Amniotic stem cell (primary cell): ENCODE measurements at regions not wholly inside any gene's neighbourhood (a gene's known extent, or its start where the extent isn't known, plus 50 kb on each side); places are given as distances from the start of the nearest gene placed in this dataset.
"Not testable (repeated sequence)": the region's sequence is repeated elsewhere in the genome, so short reads cannot be mapped to it uniquely, and the experiment has no call there.

ENCODE experiments used
- DNase-seq: peaks from one replicate; lab custom pipeline; 2025; lab: John Stamatoyannopoulos, UW

DNA sequence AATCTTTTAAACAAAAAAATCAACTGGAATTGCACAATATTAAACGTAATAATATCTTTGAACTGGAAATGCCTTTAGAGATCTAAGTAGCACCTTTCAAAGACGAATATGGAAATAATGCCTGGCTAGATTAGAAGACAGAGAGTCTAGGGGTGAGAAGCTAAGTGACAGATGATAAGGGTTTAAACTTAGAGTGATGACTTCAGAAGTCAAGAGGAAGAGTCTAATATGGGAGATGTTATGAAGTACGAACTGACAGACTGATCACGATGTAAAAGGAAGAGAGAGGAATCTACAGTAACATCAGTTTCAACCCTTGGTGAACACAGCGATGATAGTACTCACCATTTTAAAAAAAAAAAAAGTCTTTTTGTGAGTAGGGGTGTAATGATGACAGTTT is 57.9 kb downstream of the HINT1 start:
- DNase-seq = no peak

GRCh38 chr5:131104169-131104808 is 60.8 kb downstream of the HINT1 start:
- no peak for DNase-seq

DNA sequence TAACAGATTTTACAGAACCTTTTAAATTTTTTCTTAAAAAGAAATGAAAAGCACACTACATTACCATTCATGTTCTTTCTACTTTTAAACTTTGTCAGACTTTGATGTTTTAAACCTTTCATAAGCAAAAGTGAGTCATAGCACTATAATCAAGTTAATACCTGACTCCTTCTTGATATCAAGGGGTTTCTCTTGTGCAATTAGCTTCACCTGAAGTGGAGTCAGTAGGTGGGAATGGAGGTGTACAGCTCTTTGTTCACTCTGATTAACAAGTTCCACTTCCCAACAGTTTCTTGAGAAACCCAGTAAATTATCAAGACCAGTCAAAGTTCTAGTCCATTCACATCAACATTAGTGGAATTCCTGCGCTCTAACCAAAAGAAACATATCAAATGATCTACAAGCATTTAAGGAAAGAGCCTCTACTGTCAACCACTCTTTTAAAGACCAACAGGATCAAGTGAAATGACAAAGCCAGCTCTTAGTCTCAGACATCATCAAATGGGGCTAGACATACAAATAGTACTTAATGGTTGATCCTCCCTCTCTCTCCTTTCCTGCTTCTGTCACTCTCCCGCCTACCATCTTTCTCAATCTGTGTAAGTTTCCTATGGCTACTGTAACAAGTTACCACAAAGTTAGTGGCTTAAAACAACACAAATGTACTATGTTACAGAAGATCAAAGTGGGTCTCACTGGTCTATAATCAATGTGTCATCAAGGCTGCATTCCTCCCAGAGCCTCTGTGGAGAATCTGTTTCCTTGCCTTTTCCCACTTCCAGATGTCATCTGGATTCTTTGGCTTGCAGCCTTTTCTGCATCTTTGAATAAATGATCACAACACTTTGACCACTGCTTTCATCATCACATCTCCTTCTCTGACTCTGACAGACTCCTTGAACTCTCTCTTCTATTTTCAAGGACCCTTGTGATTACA is 68.0 kb downstream of the HINT1 start:
- no peak for DNase-seq

- not testable (repeated sequence) for DNase-seq
Measured at GRCh38 chr5:131095561-131095960, 69.5 kb downstream of the HINT1 start.

- DNase-seq = no peak
Measured at GRCh38 chr5:131084436-131084835, 80.6 kb downstream of the HINT1 start.

DNA sequence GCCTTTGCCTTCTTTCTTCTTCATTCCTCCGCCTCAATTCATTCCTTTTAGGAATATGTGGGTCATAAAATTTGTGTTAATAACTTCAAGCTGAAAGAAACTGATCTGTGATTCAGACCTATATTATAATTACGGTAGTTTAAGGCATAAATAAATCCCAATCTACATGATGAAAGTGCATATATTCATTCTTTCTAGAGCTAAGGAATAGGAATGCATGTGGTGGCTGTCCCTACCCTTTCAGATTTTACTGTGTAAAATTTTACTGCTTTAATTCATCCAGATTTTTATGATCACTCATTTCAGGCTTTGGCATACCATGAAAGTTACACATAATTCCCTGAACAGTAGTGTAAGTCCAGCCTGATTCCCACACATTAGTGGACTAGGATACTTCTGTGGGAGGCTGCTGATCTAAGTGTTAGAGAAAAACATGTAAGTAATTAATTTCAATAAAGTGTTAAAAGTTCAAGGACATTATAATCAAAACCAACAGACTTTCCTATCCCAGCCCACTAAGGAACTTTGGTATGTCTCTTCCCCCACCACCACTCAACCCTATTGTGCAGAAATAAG is 83.1 kb downstream of the HINT1 start:
- no peak for DNase-seq

DNA sequence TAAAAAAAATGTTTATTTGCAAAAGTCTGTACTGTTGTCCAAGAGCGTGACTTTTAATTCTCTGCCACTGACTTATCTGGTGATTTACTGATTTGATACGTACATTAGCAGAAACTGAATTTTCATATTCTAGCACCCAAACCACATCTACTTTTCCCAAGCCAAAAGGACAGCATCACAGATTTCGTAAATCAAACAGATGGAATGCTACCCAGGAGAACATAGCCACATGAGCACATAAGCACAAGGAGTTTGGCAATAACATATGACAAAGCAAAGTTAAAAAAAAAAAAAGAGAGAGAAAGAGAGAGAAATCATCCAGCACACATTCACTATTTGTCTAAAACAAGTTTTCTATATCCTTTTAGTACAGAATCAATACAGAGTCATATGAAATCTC is 83.7 kb downstream of the HINT1 start:
- DNase-seq = no peak

GRCh38 chr5:131079232-131079631 is 85.8 kb downstream of the HINT1 start:
- DNase-seq = no peak

- no peak for DNase-seq
Measured at GRCh38 chr5:131068893-131069643, 96.0 kb downstream of the HINT1 start.

DNA sequence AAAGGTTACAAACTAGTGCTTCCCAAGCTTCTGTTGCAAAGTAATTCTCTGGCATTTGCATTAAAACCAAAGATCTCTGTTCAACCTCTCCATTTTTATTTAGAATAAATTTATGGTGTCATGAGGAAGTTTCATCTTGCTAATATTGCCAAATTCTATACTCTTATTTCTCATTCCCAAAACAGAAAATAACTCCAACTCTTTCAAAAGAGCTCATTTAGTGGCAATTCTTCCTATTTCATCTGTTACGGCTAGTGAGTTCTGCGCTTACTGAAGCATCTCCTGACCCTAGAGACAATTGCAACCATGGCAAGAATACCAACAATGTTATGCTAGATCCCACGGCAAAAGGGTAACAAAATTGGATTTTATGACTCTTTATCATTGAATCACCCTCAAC is 97.0 kb downstream of the HINT1 start:
- DNase-seq = no peak

- DNase-seq = no peak
Measured at GRCh38 chr5:131067636-131068035, 97.4 kb downstream of the HINT1 start.

DNA sequence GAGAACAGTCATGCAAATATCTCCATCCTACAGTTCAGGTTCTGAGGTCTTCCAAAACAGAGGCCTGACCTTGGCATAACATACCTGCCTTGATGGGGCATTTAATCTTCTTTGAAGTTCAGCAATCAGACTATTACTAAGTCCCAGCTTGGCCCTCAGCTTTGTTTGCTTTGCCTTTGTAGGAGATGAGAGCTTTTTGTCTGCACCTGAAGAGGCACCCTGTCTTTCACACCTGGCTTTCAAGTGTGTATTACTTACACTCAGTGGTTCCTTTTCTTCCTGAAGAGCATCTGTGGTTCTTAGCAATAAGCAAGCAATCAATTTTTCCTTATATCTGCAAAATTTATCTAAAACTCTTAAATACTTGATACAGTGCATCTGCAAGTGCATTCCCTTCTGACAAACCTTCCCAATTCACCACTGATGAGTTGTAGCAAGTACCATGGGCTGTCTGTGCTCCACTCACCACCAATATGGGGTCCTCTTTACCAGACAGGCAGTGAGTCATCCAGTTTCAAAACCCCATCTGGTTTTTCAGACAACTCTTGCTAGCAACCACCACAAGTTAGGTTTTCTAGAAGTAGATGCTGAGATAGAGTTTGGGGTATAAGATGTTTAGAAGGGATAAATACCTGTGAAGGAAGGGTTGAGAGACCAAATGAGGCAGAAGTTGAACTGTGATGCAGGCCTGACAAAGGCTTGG is 100.2 kb downstream of the HINT1 start:
- no peak for DNase-seq

DNA sequence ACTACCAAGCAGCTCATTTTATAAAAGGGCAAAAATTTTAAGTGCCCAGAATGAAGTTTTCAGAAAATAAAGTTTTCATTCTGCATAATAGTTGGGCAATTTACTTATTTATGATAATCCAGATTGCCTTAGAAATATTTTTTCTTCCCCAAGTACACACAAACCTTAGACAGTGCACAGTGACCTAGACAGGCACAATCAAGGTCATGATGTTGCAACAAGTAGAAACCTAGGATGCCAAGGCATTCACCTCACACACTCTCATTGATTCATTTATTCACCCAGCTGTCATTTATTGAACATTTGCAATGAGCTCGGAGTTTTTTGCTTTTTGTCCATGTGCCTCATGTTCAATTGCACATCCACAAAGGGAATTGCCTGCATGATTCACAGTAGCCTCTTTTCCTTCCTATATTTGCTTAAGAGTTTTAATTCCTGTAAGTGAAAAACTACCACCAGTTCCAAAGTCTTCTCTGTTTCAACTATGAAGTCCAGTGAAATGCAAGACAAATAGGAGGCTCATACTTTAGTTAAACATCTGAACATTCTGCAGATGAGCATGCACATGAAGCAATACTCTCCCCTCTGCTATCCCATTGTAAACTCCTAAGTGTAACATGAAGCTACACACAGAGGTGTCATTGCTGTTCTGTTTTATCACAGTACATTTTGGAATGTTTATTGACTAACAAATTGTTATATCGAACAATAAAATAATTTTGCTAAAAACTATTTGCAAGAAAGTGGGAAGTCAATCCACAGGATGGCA is 122.9 kb downstream of the HINT1 start:
- DNase-seq = no peak

DNA sequence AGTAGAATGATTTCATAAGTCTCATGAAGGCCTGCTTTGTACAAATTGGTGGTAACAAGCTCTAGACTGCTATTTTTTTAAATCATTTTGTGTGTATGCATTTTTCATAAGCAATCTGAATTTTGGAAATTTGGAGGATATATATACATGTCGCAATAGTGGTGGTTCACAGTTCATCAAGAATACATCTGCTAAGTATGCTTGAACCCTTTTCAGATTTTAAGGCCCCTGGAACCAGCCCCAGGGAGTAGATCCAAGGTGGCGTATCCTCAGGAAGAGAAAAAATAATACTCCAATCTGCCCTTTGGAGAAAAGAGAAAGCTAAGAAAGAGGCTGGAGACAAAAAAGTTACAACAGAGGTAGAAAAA is 141.6 kb downstream of the HINT1 start:
- no peak for DNase-seq

DNA sequence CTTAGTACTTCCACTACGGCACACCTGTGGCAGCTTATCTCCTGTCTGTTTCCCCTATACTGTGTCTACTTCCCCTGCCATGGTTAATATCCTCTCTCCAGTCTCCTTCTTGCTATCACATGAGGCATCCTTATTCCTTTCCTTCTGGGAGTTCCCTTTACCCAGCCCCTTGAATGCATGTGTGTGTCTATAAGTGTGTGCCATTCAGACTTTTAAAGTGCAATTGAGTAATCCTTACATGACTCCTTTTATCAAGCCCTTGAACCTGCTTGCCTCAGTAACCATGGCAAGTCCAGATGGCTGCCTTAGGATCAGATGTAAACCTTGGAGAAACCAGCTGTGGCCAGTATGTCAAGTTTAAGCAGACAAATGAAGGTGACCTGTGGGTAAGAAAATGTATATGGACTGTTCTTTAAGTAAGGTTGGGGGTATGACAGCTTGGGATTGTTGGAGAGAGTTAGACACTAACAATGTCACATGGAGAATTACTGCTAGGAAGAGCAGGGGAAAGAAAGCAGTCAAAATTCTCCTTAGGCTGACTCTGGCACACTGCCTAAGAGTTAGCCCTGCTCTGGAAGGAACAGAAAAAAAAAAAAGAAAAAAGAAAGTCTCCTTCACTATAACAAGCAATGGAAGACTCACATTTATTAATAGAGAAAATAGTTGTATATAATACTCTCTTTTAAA is 142.1 kb downstream of the HINT1 start:
- DNase-seq = no peak

DNA sequence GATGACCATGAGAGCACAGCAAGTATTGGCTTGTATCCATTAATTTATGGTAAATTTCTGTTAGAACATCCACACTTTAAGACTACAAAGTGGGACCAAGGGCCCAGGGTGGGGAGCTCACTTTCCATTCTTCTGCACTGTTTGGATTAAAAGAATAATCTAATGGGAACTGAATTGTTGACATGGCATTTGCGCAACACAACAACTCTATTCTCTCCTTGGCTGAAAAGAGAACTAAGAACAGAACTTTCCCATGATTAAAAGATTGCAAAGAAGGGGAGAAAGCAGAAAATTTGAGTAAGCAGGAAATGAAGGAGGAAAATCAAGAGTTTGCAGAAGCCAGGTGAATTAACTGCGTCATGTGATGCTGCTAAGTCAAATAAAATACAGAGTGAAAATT is 143.4 kb downstream of the HINT1 start:
- DNase-seq = no peak

GRCh38 chr5:131019601-131020315 is 145.3 kb downstream of the HINT1 start:
- no peak for DNase-seq

GRCh38 chr5:131019111-131019510 is 145.9 kb downstream of the HINT1 start:
- DNase-seq = no peak

DNA sequence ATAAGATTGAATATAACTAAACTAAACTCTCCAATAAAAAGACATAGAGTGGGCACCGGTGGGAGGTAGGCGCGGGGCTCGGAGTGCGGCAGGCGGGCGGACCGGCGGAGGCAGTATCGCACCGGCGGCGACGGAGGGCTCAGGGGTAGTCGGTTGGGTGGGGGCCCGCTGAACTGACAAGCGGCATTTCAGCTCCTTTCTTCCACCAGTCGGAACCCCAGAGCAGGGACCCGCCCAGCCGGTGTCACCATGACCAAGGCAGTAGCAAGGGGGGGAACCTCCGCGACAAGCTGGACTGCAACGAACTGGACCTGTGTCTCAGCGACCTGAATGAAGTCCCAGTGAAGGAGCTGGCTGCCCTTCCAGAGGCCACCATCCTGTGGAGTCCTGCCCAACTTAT is 156.7 kb downstream of the HINT1 start:
- DNase-seq = no peak
